Natural killer cell treated with Interleukin-12 subunit alpha and Interleukin-12 subunit beta and Interleukin-15 and Interleukin-18, amount 100 ng/mL, for 72 hours (primary cell): ENCODE measurements at regions not wholly inside any gene's neighbourhood (a gene's known extent, or its start where the extent isn't known, plus 50 kb on each side); places are given as distances from the start of the nearest gene placed in this dataset.

Experiments
- ATAC-seq, 2 donors: fragments of 150-1000 bp; cut with Tn5 transposase in 1 of 2; sonication (Bioruptor Pico), chemical (Tn5 transposase) in 1 of 2; 2 replicates each; pipeline ENCODE4 v1.10.0; 2021
- DNase-seq: peaks from one replicate; pipeline ENCODE4 v3.0.0; 2022; ENCODE audit warnings: low spot score
- H3K27ac Mint-ChIP-seq, 2 donors: 1 replicate in 1 of 2; 2 replicates in 1 of 2; pipeline ENCODE4 v1.8.0; 2022; ENCODE audit warnings: mixed read lengths in 2 of 2, mild to moderate bottlenecking in 1 of 2, moderate library complexity in 1 of 2
- H3K27me3 Mint-ChIP-seq, 2 donors: 1 replicate in 1 of 2; 2 replicates in 1 of 2; pipeline ENCODE4 v1.8.0; 2022; ENCODE audit warnings: mixed read lengths in 2 of 2
- H3K36me3 Mint-ChIP-seq: one replicate; pipeline ENCODE4 v1.8.0; 2022; ENCODE audit warnings: mixed read lengths
- H3K4me1 Mint-ChIP-seq, 2 donors: 1 replicate in 1 of 2; 2 replicates in 1 of 2; pipeline ENCODE4 v1.8.0; 2022; ENCODE audit warnings: low read depth in 2 of 2, mixed read lengths in 2 of 2, mild to moderate bottlenecking in 1 of 2
- H3K4me3 Mint-ChIP-seq: one replicate; pipeline ENCODE4 v1.8.0; 2022; ENCODE audit warnings: mixed read lengths
- H3K9me3 Mint-ChIP-seq: 2 replicates; pipeline ENCODE4 v1.8.0; 2022; ENCODE audit warnings: mixed read lengths

DNA sequence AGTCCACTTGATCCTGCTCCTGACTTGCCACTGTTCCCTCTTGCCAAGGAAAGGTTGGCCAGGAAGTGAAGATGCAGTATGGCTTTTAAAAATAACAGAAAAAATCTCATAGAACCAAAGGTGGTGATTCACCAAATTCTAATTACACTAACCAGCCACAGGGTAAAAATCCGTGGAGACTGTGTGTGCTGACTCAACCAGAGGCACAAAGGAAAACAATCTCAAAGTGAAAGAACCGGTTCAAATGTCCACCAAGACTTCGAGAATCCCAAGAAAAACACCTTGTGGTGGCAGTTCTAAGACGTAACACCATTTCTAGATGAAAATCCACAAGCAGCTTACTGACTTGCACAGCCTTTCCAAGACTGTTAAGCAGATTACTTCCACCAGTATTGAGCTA lies 279.1 kb downstream of the TLE1 start:
- no peak for DNase-seq
- no peaks in the 10 kb centered on the region for H3K27me3 Mint-ChIP-seq

DNA sequence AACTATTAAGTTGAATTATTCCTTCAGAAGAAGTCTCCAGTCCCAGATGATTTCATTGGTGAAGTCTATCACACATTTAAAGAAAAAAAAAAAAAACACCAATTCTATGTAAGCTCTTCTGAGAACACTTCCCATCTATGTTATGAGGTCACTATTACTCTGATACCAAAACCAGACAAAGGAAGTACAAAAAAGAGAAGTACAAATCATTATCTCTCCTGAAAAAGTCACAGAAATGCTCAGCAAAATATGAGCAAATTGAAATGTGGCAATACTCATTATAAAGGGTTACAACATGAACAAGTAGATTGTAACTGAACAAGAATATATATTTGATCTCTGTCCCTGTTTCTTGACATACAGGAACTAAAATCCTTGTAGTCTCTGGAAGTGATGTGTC lies 280.4 kb downstream of the TLE1 start:
- H3K4me3 Mint-ChIP-seq: no peak overlapping the region
- no peaks in the 10 kb centered on the region for H3K36me3 Mint-ChIP-seq
- peaks cover 0 to 3% of the 10 kb centered on the region in 2 donors for H3K27me3 Mint-ChIP-seq
- H3K27ac Mint-ChIP-seq: no peak overlapping the region
- peaks cover 4% of the 10 kb centered on the region for H3K9me3 Mint-ChIP-seq
- no peaks in the 10 kb centered on the region for H3K4me1 Mint-ChIP-seq
- ATAC-seq (no peak), DNase-seq (no peak)

More for the DNA sequence above, 279.1 kb downstream of the TLE1 start:
- no peak for ATAC-seq
- Mint-ChIP-seq H3K4me3 (no peak overlapping the region), H3K9me3 (no peaks in the 10 kb centered on the region), H3K36me3 (no peaks in the 10 kb centered on the region), H3K27ac (no peak overlapping the region), H3K4me1 (no peaks in the 10 kb centered on the region)

DNA sequence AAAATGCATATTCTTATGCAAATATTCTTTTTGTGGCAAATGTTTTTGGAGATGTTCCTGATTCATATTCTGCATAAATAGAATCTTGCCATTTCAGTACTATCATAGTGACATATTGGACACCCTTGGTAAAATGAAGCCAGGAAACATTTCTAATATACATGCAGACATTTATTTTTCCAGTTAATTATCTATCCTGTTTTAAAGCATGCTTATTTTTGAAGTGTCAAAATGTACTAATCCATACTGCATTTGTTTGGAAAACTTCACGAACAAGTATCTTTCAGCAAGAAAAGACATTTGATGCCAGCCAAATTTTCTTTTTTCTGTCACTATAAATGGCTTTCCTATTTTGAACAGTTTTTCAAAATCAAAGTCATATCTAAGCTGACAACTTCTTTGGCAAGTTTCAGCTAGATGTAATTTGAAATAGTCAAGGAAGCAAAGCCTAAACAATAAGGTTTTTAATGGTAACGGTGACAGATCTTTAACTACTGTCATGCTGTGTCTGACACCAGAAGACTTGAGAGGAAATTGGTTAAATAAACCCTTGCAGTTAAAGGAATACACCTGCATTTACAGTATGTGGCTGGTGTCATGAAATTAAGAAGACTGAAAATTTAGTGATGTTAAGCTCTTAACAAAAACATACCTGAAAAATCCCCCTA lies 284.3 kb downstream of the TLE1 start:
- H3K36me3 Mint-ChIP-seq: no peaks in the 10 kb centered on the region
- ATAC-seq: no peak
- peaks cover 0 to 3% of the 10 kb centered on the region in 2 donors for H3K27me3 Mint-ChIP-seq
- H3K4me1 Mint-ChIP-seq: no peaks in the 10 kb centered on the region
- no peak overlapping the region for H3K27ac Mint-ChIP-seq
- H3K9me3 Mint-ChIP-seq: peaks cover 4% of the 10 kb centered on the region
- no peak for DNase-seq
- H3K4me3 Mint-ChIP-seq: no peak overlapping the region

DNA sequence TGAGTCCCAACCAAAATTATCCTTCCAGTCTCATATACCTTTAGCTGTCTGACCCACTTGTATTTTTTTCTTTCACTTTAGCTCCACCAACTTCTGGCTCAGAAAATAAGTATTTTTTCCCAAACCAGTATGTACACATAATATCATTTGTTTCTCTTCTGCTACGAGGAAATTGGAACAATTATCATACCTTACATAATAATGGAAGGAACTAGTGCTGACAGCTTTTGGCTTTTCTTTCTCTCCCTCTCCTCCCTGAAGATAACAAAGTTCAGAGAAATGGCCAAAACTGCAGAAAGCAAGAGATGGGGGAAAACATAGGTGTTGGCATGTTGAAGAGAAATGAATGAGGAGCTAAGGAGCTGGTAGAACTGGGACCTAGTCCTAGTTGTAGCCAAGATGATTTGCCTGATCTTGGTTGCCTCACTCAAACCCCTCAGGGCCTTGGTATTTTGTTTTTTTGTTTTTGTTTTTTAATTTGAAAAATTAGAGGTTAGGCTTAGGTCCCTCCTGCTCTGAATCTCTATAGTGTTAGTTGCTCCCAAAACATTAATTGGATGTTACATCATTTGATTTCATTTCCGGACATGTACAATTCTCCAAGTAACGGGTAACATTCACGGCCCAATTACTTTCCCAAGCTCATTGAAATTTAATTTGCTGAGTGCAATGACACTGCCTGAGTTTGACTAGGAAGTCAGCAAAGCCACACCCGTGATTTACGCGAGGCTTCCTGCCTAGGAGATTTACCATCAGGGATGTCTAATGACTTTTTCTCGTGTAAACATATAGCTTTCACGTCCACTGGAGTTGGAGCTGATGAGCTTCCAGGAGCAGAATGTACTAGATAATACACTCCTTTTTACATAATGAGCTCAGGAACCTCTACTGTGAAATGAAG lies 291.6 kb downstream of the TLE1 start:
- DNase-seq (no peak), ATAC-seq (no peak)
- H3K27me3 Mint-ChIP-seq: peaks cover 0 to 6% of the 10 kb centered on the region in 2 donors
- H3K4me1 Mint-ChIP-seq: no peaks in the 10 kb centered on the region
- H3K9me3 Mint-ChIP-seq: no peaks in the 10 kb centered on the region
- no peak overlapping the region for H3K27ac Mint-ChIP-seq
- no peaks in the 10 kb centered on the region for H3K36me3 Mint-ChIP-seq
- H3K4me3 Mint-ChIP-seq: no peak overlapping the region

DNA sequence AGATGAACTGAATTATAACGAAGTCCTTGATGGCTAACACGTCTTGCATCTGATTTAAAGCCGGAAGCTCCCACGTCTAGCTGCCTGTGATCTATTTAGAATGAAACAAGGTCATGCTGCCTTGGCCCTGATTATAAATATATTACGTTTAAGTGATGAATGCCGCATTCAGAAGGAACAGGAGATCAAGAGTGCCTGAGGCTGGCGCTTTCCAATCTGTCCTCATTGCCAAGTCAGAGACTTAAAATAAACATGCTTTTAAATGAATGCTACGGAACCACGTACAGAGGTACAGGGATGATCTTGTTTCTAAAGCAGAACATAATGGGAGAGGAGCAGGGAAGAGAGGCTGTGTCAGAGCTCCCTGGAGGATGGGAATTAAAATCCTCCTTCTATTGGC lies 292.8 kb downstream of the TLE1 start:
- Mint-ChIP-seq H3K9me3 (no peaks in the 10 kb centered on the region), H3K36me3 (no peaks in the 10 kb centered on the region), H3K4me1 (no peaks in the 10 kb centered on the region), H3K27ac (no peak overlapping the region), H3K27me3 (peaks cover 0 to 6% of the 10 kb centered on the region in 2 donors), H3K4me3 (no peak overlapping the region)
- DNase-seq (no peak), ATAC-seq (no peak)

DNA sequence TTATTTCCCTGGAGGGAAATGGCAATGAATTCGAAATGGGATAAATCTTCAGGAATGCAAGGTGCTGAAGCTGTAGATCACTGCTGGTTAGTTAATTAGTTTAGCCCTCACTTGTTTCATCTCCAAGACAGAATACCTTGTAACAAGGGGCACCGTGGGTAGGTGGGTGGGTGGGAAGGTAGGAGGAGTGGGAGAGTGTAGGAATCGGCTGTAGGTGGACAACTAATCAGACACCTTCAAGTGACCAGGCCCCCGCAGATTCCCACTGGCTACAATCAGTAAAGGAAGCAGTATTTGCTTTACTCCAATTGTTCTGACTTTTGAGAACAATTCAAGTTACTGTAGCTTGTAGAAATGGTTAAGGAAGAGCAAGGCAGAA lies 293.7 kb downstream of the TLE1 start:
- H3K4me1 Mint-ChIP-seq: no peaks in the 10 kb centered on the region
- H3K9me3 Mint-ChIP-seq: no peaks in the 10 kb centered on the region
- peaks cover 0 to 6% of the 10 kb centered on the region in 2 donors for H3K27me3 Mint-ChIP-seq
- no peaks in the 10 kb centered on the region for H3K36me3 Mint-ChIP-seq
- DNase-seq: no peak
- no peak overlapping the region for H3K27ac Mint-ChIP-seq
- no peak for ATAC-seq
- H3K4me3 Mint-ChIP-seq: no peak overlapping the region

DNA sequence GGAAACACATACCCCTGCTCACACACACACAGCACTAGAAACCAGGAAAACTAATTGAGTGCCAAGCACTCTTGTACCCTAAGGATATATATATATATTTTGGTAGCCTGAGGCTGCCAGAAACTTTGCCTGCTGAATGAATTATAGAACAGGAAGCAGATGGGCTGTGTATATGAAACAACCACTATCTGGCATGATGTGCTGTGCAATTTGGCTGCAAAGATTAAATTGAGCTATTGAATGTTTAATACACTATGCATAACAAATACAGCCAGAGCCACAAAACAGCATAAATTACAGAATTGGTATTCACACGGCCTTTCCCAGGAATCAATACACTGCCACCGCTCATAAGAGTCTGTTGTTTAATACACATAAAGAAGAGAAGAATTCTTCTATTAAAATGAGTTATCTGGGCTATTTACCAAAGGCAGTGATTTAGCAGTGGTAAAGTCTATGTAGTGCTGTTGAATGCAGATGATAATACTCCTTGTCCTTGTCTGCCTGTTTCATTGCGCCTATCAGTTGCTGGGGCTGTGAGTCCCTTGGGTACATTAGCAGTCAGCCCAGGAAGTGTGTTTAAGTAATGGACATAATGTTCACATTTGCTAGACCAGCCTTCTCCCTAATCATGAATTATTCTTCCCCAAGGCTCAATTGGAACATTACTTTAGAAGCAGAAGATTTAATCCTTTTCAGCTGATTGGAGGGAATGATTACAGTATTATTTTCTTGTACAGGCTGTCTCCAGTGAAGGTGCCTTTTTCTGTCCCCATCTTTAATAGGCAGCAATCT lies 294.3 kb downstream of the TLE1 start:
- H3K27ac Mint-ChIP-seq: no peak overlapping the region

DNA sequence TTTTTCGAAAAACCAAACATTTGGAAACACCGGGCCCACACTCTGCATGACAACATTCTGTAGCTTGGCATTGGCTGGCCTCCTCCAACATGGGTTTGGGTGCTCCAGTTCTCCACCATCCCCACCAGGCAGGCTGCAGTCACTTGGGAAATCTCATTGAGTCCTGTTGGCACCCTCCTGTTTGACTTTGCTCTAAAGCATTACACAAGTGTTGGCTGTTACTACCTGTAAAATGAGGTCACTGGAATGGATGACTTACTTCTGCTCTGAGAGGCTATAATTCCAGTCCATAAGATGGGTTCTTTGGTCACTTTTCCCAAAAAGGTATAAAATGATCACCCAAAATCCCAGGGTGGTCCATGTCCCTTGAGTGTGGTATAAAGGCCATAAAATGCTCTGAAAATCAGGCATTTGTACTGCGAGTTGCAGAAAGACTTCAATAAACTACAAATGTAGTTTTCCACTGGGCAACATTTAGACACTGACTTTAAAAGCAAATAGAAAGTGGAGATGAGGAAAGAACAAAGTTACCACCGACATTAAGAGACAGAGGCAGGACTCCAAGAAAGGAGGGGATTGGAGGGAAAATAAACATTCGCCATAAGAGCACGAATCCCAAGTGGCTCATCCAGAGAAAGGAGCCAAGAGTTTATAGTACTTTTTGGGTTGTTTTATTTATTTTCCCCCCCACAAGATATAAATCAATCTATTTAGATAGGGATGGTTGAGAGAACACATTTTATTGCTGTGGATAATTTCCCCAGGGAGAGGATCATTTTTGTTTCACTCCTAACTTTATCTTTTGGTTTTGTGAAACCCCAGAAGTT lies 295.1 kb downstream of the TLE1 start:
- H3K27me3 Mint-ChIP-seq: peaks cover 0 to 6% of the 10 kb centered on the region in 2 donors
- no peaks in the 10 kb centered on the region for H3K36me3 Mint-ChIP-seq
- H3K4me3 Mint-ChIP-seq: no peak overlapping the region
- no peak for DNase-seq
- no peak for ATAC-seq
- peaks cover 3% of the 10 kb centered on the region for H3K9me3 Mint-ChIP-seq
- H3K27ac Mint-ChIP-seq: no peak overlapping the region
- no peaks in the 10 kb centered on the region for H3K4me1 Mint-ChIP-seq

More for the DNA sequence above, 294.3 kb downstream of the TLE1 start:
- Mint-ChIP-seq H3K36me3 (no peaks in the 10 kb centered on the region), H3K9me3 (peaks cover 3% of the 10 kb centered on the region), H3K4me3 (no peak overlapping the region), H3K4me1 (no peaks in the 10 kb centered on the region), H3K27me3 (peaks cover 0 to 6% of the 10 kb centered on the region in 2 donors)
- DNase-seq (no peak), ATAC-seq (no peak)

DNA sequence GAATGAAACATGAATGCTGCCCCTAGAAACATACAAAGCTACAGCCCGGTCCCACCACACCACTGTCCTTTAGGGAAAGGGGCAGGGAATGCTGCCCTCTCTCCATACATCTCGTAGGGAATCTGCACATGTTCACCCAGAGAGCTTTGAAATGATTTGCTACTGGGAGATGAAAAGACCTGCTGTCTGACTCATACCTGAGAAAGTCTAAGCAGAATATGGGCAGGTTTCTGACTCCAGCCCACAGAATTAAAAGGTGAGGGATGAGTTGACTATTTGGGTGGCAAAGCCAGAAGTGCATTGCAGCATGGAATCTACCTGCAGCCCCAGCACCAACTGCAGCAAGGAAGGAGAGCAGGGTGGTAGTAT lies 297.9 kb downstream of the TLE1 start:
- no peak overlapping the region for H3K27ac Mint-ChIP-seq
- no peaks in the 10 kb centered on the region for H3K27me3 Mint-ChIP-seq
- no peak overlapping the region for H3K4me3 Mint-ChIP-seq
- no peak for ATAC-seq
- no peaks in the 10 kb centered on the region for H3K4me1 Mint-ChIP-seq
- no peak for DNase-seq
- peaks cover 3% of the 10 kb centered on the region for H3K9me3 Mint-ChIP-seq
- H3K36me3 Mint-ChIP-seq: no peaks in the 10 kb centered on the region

DNA sequence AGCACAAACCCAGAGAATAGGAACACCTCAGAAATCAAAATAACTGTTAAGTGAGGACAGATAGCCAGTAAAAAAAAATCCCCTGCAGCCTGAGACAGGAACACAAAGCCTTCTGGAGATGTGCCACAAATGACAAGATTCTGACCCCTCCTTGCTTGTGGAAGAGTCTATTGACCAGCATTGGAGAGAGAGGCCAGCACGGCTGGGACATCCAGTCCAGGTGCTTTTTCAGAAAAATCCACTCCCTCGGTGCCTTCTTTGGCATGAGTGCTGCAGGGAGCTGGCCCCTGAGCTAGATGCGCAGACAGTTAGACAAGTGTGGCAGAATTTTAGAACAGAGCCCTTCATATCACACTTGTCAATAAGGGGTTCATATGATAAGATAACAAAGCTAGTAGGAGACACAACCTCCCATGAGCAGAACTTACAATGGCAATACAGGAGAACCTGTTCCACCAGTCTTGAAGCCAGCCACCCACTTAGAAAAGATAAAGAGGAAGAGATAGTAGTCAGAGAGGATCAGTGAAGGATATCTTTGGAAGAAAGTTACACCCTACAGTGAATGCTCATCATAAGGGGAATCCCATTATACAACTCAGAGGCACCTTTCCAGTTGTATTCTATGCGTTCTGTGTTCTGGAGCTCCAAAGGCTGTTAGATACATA lies 298.4 kb downstream of the TLE1 start:
- Mint-ChIP-seq H3K27me3 (no peaks in the 10 kb centered on the region), H3K4me3 (no peak overlapping the region), H3K9me3 (peaks cover 3% of the 10 kb centered on the region), H3K36me3 (no peaks in the 10 kb centered on the region), H3K27ac (no peak overlapping the region), H3K4me1 (no peaks in the 10 kb centered on the region)
- ATAC-seq (no peak), DNase-seq (no peak)

DNA sequence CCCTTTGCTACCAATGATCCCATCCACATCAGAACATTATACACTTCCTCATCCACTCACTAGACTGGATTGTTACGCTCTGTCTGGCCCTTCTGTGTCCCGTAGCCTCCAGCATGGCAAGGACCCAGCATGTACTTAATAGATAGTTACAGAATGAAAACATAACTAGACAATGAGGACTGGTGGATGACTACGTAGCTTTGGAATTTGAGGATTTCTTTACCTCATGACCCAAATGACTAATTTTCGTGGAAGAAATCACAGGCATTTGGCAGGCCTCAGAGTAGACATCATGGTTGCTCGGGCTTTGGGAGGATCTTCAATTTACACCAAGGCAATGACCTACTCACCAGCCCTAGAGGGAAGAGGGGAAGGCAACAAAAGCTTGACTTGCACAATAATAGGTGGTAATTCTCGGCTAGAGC lies 299.8 kb downstream of the TLE1 start:
- ATAC-seq: no peak
- H3K9me3 Mint-ChIP-seq: peaks cover 3% of the 10 kb centered on the region
- H3K27ac Mint-ChIP-seq: no peak overlapping the region
- no peak overlapping the region for H3K4me3 Mint-ChIP-seq
- H3K4me1 Mint-ChIP-seq: no peaks in the 10 kb centered on the region
- no peaks in the 10 kb centered on the region for H3K36me3 Mint-ChIP-seq
- DNase-seq: no peak
- no peaks in the 10 kb centered on the region for H3K27me3 Mint-ChIP-seq

DNA sequence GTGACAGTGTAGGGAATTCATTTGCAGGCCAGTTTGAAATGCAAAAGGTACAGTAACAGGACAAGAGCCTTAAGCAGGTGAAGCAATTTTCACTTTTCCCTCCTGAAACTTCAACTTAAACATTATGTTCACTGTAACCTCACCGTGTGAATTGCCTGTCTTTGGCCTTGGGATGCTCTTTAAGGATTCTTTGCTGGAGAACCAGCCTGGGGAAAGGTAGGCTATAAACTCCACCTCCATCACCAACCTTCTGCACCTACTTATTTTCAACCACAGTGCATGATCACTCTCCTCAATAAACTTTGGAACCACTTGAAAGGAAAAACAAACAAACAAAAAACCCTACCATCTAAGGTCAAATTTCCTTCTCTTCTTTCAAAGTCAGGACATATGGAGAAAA lies 300.5 kb downstream of the TLE1 start:
- no peak for DNase-seq
- Mint-ChIP-seq H3K36me3 (no peaks in the 10 kb centered on the region), H3K4me1 (no peaks in the 10 kb centered on the region)

More for the DNA sequence above, 300.5 kb downstream of the TLE1 start:
- Mint-ChIP-seq H3K27ac (no peak overlapping the region), H3K4me3 (no peak overlapping the region), H3K27me3 (no peaks in the 10 kb centered on the region), H3K9me3 (peaks cover 3% of the 10 kb centered on the region)
- no peak for ATAC-seq
